Caki2 (cell line): ENCODE measurements at regions not wholly inside any gene's neighbourhood (a gene's known extent, or its start where the extent isn't known, plus 50 kb on each side); places are given as distances from the start of the nearest gene placed in this dataset.

Experiments
- DNase-seq: peaks from one replicate; pipeline ENCODE4 v3.0.0-alpha.2; 2015; ENCODE audit warnings: low read depth
- in situ Hi-C: cut with HindIII; loops from 2 replicates; pipeline ENCODE4 v1.10.0; 2016; ENCODE audit warnings: low sequenced_read_pairs, low pct_unique_long_range_greater_than_20kb, mixed read lengths

DNA sequence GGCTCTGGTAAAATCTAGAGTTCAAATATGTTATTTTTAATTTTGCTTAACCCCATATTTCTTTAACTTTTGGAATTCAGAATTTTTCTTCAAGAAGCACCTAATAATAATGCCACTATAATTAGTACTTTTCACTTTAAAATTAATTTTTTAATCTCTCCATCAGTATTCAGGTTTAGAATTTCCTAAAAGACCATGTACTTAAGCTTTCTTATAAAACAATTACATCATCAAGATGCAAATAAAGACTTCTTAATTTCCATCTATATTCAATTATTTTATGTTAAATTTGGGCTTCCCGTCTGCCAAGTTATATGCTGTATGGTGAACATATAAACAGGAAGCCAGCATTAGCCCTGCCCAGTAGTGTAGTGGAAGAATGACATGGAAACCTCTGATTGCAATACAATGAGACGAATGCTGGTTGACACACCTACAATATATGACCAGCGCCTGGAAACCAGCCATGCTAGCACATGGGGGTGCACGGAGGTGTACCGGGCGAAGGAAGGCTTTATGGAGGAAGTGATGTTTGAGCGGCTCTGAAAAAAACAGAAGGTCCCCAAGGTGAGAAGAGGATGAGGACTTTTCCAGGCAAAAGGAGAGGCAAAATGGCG, 82.2 kb downstream of the LLPH start:
- no peak for DNase-seq
- in situ Hi-C loops: no loop called here

DNA sequence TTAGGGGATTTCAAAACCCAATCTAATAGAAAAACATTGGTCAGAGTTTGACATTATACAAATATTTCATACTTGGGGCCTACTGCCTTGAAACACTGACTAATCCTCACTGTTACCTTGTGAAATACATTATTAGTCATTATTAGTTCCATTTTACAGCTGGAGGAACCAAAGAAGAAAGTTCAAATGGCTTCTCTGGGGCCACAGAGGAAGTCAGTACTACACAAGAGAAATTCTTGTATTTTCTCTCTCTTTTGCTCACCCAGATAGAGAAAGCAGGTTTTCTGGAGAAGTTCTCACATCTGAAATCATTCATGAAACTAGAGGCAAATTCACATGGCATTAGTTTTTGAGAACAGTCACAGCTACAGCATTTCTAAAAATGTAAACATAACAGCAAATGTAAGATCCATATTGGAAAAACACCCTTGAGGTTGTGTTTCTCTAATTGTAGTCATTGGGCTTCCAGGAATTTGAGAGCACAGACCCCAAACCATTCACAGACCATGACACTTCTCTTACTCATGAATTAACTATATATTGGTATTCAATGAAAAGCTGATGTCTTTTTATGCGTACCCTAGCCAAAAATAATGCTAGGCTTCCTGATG, 83.0 kb downstream of the LLPH start:
- in situ Hi-C loops: no loop called here
- no peak for DNase-seq

DNA sequence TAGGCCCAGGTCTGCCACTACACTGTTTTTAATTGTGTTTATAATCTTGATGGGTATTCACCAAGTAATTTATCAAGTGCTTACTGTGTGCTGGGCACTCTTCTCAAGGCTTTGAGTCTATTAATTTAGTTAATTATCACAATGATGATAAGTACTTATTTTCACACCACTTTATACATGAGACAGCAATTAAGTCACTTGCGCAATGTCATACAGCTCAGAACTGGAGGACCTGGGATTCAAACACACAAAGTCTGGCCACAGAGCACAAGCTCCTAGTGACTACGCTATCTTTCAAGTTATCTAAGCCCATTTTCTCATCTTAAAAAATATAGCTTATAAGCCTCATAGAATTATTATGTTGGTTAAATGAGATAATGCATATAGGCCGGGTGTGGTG, 85.0 kb downstream of the LLPH start:
- DNase-seq: no peak
- in situ Hi-C loops: no loop called here

DNA sequence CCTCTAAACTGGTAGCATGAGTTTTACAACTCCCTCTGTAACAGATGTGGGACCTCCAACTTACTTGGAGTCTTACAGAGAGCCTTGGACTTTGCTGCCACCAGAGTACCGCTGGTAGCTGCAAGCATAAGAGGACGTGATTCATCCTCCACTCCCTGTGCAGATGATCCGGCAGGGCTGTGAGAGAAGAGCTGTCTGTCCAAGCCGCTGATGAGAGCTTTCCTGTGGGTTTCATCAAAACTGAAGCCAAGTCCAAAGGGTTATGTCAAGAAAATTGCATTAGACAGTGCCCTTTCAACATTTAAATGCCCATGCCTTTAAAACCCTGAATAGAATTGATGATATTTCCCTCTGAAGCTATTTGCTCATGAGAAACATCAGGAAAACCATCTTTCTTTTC, 85.8 kb downstream of the LLPH start:
- no peak for DNase-seq
- in situ Hi-C loops: no loop called here

DNA sequence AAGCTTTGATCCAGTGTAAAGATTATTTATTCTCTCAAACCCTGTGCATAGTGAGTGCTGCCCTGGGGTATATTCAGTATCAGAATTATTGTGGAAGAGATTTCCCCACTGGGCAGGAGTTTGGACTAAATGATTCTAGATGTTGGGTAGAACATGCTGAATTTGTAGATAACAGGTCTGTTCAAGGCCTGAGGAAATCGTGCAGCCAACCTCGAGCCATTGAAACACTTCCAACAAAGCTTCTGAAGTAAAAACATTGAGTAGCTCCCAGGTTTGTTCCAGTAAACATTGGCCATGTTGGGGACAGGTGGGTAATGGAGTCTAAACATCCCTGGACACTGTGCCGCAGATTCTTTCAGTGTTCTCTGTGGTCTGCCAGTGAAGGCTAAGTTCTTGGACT, 87.5 kb downstream of the LLPH start:
- in situ Hi-C loops: no loop called here
- no peak for DNase-seq

DNA sequence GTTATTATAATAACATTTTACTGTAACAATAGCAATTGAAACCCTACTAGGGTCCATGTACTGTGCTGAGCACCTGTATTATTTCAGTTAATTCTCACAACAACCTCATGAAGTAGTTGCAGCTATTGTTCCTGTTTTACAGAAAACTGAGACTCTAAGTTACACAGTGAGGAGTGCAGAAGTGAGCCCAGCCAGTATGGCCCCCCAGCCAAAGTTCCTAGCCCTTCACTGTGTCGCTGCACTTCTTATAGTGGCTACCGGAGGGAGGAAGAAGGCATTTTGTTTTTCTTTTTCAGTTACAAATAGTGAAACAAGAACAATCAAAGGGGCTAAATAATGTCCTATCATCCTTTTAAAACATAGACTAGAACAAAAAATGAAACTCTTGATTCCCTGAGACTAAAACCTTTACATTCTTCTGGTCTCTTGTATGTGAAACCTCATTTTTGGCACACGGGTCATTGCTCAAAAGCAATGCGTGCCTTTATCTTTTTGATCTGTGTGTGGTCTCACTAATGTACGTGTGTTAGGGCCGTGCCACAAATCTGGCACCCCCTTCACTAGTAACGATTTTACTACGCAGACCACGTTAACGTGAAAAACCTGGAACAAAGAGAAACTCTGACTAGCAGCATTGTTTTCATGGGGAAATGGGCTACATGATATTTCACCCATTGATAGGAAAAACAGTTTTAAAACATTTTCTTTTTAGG, 88.7 kb downstream of the LLPH start:
- no peak for DNase-seq
- in situ Hi-C loops: no loop called here

DNA sequence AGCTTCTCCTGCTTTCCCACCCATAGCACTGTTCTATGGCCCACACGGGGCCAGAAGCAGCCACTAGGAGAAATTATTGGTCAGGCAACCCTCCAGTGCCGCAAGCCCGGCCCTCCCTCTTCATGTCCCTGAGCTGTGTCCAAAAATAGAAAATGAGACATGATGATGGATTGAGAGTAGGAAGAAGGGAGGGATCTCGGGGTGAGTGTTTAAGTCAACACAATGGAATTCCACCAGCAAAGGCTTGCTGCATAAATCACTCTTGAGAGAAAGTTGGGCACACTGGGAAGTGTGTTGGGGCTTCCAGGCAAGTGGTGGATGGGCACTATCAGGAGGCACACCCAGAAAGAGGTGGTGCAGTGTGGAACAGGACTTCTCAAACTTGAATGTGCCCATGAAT, 94.2 kb downstream of the LLPH start:
- in situ Hi-C loops: no loop called here
- DNase-seq: peak; percentile 95

DNA sequence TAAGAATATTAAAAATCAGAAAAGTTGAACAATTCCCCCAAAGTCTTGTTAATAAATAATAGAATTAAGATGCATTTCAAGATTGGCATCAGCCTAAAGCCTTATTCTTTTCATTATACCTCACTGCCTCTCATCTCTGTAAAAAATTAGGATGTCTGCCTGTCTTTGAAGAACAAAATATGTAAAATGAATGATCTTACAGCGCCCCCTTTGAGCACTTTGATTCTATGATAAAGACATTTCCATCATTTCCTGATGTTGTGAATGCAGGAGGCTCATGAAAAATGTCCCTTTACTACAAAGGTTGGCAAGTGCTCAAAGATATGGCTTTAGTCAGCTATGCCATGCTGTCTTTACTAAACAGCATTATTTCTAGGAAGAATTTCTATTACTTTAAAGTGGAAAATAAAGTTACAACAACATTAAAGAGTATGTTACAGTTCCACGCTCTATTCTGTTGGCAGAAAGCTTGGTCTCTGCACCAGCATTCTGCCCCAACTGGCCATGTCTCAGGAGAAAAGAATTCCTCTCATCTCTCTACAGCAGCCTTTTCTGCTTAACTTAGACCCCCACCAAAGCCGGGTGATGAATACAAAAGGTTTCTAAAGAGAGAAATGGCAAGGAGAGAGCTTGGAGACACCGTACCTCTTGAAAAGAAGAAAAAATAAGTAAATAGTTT, 95.1 kb downstream of the LLPH start:
- peak; percentile 47 for DNase-seq
- in situ Hi-C loops: no loop called here

GRCh38 chr12:66033151-66033550, 97.4 kb downstream of the LLPH start:
- no peak for DNase-seq
- in situ Hi-C loops: no loop called here

DNA sequence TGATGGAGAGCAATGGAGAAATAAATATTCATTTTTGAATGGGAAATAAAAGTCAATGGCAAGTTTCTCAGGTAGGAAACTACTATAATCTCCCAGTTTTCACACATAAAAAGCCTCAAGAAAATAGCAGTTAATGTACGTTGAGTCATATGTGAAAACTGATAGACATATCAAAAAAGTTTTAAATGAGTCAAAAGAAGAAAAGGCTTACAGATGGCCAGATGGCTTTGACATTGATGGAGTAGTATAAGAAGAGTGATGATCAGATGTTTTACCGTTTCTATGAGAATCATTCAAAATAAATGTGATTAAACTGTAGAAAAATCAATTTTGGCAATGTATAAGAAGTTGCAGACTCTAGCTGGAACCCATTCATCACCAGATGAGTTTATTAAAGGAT, 97.8 kb downstream of the LLPH start:
- DNase-seq: no peak
- in situ Hi-C loops: no loop called here

DNA sequence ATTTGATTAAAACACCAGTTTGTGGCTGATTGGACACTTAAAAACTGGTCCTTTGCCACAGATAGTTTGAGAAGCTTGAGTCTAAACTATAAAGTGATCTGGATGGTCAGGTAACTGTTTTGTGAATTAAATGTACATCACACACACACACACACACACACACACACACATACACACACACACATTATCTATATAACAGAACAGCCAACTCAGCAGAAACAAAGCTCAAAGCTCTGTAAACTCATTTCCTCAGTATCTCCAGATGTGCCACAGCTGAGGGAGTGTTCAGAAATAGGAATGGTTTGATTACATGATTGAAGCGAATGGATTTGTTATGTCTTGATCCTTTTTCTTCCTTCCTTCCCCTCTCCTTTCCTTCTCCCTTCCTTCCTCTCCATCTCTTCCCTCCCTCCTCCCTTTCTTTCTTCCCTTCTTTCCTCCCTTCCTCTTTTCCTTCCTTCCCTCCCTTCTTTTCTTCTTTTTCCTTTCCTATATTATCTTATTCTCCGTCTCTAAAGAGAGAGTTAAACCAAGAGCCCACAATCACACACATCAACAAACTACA, 100.3 kb downstream of the LLPH start:
- no peak for DNase-seq
- in situ Hi-C loops: no loop called here

GRCh38 chr12:66028390-66028789, 102.2 kb downstream of the LLPH start:
- no peak for DNase-seq
- in situ Hi-C loops: no loop called here

DNA sequence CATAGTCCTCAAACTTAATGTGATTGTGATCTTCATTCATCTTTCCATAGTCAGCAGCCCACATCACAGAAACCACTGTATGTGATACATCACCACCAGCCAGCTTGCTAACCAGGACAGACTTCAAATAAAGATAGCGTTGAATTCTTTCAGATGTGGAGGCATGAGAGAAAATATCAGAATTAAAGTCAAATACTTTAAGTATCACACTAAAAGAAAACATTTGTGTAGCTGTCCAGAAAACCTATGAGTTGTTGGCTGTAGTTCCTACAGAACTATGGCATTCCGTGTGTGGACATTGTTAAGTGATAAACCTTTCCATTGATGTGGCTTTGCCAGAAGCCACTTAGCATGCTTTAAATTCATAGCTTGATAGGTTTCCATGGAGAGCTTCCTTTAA, 105.1 kb downstream of the LLPH start:
- in situ Hi-C loops: no loop called here
- DNase-seq: no peak

DNA sequence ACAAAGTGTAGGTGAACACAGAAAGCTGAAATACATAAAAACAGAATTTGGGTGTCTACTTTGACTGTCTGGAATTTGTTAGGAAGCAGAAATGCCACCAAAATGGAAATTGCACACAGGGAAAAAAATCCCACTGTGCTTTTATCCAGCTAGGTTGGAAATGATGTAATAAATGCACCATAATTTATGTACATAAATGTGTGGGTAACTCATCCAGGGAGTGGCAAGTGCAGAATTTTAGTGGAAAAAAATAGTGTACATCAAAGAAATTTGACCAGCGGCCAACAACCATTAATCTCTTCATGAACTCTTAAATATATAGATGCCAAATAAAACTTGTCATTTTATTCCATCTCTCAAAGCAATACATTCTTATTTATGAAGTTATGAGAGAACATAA, 105.6 kb downstream of the LLPH start:
- in situ Hi-C loops: no loop called here
- DNase-seq: no peak

DNA sequence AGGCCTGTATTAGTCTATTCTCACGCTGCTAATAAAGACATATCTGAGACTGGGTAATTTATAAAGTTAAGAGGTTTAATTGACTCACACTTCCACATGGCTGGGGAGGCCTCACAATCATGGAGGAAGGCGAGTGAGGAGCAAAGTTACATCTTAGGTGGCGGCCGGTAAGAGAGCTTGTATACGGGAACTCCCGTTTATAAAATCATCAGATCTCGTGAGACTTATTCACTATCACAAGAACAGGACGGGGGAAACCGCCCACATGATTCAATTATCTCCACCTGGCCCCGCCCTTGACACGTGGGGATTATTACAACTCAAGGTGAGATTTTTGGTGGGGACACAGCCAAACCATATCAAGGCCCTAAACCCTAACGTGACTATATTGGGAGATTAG, 110.1 kb downstream of the LLPH start:
- in situ Hi-C loops: no loop called here

GRCh38 chr12:66017736-66018135, 112.8 kb downstream of the LLPH start:
- in situ Hi-C loops: no loop called here

More for the DNA sequence above, 110.1 kb downstream of the LLPH start:
- no peak for DNase-seq

More at GRCh38 chr12:66017736-66018135, 112.8 kb downstream of the LLPH start:
- DNase-seq: no peak
